Parathyroid adenoma (tissue), 2 donors: ENCODE measurements at regions not wholly inside any gene's neighbourhood (a gene's known extent, or its start where the extent isn't known, plus 50 kb on each side); places are given as distances from the start of the nearest gene placed in this dataset.

Experiments
- H2AFZ ChIP-seq: fragments of 300-600 bp; sonication (generic); one replicate; pipeline ENCODE4 v1.7.0; 2017; ENCODE audit warnings: antibody characterized with exemption, mild to moderate bottlenecking
- H3K27ac ChIP-seq: fragments of 300-600 bp; sonication (generic); one replicate; pipeline ENCODE4 v1.7.0; 2017
- H3K27me3 ChIP-seq: fragments of 300-600 bp; sonication (generic); one replicate; pipeline ENCODE4 v1.7.0; 2017; ENCODE audit warnings: low read length; ENCODE audit not compliant: control insufficient read depth, insufficient read depth
- H3K36me3 ChIP-seq: fragments of 300-600 bp; sonication (generic); one replicate; pipeline ENCODE4 v1.7.0; 2017; ENCODE audit warnings: low read length; ENCODE audit not compliant: control insufficient read depth, insufficient read depth
- H3K4me1 ChIP-seq: fragments of 300-600 bp; sonication (generic); one replicate; pipeline ENCODE4 v1.7.0; 2017; ENCODE audit warnings: control low read depth
- H3K4me2 ChIP-seq: fragments of 300-600 bp; sonication (generic); one replicate; pipeline ENCODE4 v1.7.0; 2017; ENCODE audit warnings: low read length
- H3K4me3 ChIP-seq: fragments of 300-600 bp; sonication (generic); one replicate; pipeline ENCODE4 v1.7.0; 2017; ENCODE audit warnings: low read depth, low read length
- H3K79me2 ChIP-seq: fragments of 300-600 bp; sonication (generic); one replicate; pipeline ENCODE4 v1.7.0; 2017; ENCODE audit warnings: control low read depth
- H3K9ac ChIP-seq: fragments of 300-600 bp; sonication (generic); one replicate; pipeline ENCODE4 v1.7.0; 2017; ENCODE audit warnings: mild to moderate bottlenecking
- H3K9me3 ChIP-seq: fragments of 300-600 bp; sonication (generic); one replicate; pipeline ENCODE4 v1.7.0; 2017; ENCODE audit warnings: low read length; ENCODE audit not compliant: control insufficient read depth
- CTCF ChIP-seq: fragments of 300-600 bp; sonication (generic); IDR thresholded peaks from one replicate; pipeline ENCODE4 v1.7.0; 2017; ENCODE audit warnings: antibody characterized with exemption, mild to moderate bottlenecking
- donor health status: primary hyperparathyroidism.

DNA sequence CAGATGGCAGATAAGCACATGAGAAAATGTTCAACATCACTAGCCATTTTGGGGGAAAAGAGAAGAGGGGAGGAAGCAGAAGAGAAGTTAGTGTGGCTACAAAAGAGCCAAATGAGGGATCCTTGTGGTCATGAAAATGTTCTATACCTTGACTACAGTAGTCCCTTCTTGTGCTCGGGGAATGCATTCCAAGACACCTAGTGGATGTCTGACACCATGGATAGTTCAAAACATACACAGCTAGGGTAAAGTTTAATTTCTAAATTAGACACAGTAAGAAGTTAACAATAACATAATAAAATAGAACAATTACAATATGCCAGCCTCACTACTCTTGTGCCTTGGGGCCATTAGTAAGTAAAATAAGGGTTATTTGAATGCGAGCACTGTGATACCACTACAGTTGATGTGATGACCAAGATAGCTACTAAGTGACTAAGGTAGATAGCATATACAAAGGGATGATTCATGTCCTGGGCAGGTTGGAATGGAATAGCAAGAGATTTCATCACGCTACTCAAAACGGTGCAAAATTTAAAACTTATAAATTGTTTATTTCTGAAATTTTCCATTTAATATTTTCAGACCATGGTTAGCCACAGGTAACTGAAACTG is 344.1 kb downstream of the NR2F1-AS1 start:
- Histone ChIP-seq H3K79me2 (no peaks in the 10 kb centered on the region), H3K27me3 (no peaks in the 10 kb centered on the region), H3K4me1 (no peaks in the 10 kb centered on the region), H3K36me3 (no peaks in the 10 kb centered on the region), H3K9me3 (no peaks in the 10 kb centered on the region), H2AFZ (no peak overlapping the region), H3K4me2 (no peak overlapping the region), H3K4me3 (no peak overlapping the region), H3K9ac (no peak overlapping the region), H3K27ac (no peak overlapping the region)
- TF ChIP-seq CTCF = no peak

GRCh38 chr5:93235761-93236160 is 345.3 kb downstream of the NR2F1-AS1 start:
- Histone ChIP-seq H3K27ac (no peak overlapping the region), H3K4me3 (no peak overlapping the region), H3K27me3 (no peaks in the 10 kb centered on the region), H2AFZ (no peak overlapping the region), H3K4me2 (no peak overlapping the region), H3K79me2 (no peaks in the 10 kb centered on the region), H3K36me3 (no peaks in the 10 kb centered on the region), H3K9ac (no peak overlapping the region), H3K4me1 (no peaks in the 10 kb centered on the region), H3K9me3 (no peaks in the 10 kb centered on the region)
- TF ChIP-seq CTCF = no peak

DNA sequence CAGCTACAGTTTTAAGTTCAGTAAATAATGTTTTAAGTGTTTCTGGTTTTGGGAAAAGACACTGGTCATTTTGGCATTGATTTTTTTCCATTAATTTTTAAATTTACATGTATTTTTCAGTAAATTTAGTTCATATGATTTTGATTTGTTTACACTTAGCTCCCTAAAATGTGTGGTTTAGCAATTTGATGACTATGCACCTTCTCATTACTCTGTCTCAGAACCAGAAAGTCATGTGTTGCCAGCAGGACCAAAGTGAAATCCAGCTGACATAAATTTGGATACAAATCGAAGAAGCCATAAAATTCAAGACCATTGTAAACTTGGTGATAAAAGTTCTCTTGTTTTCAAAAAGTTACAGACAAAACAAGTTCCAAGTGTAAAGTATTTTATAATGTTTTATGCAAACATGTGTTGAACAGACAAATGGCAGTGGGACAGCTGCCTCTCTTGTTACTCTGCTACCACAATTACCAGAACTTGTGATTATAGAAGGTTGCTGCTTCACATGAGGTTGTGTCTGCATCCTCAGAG is 354.8 kb downstream of the NR2F1-AS1 start:
- no peak overlapping the region for H3K4me3 ChIP-seq
- TF ChIP-seq CTCF = no peak
- no peaks in the 10 kb centered on the region for H3K27me3 ChIP-seq
- no peaks in the 10 kb centered on the region for H3K36me3 ChIP-seq
- H3K9me3 ChIP-seq = no peaks in the 10 kb centered on the region
- no peaks in the 10 kb centered on the region for H3K79me2 ChIP-seq
- no peaks in the 10 kb centered on the region for H3K4me1 ChIP-seq
- no peak overlapping the region for H2AFZ ChIP-seq
- H3K27ac ChIP-seq = no peak overlapping the region
- H3K4me2 ChIP-seq = no peak overlapping the region
- H3K9ac ChIP-seq = no peak overlapping the region

GRCh38 chr5:93225748-93226147 is 355.3 kb downstream of the NR2F1-AS1 start:
- Histone ChIP-seq H3K4me1 (no peaks in the 10 kb centered on the region), H2AFZ (no peak overlapping the region), H3K79me2 (no peaks in the 10 kb centered on the region), H3K9me3 (no peaks in the 10 kb centered on the region), H3K4me3 (no peak overlapping the region), H3K36me3 (no peaks in the 10 kb centered on the region), H3K27ac (no peak overlapping the region), H3K4me2 (no peak overlapping the region), H3K9ac (no peak overlapping the region), H3K27me3 (no peaks in the 10 kb centered on the region)
- no peak for TF ChIP-seq CTCF

GRCh38 chr5:93224624-93225023 is 356.4 kb downstream of the NR2F1-AS1 start:
- no peaks in the 10 kb centered on the region for H3K4me1 ChIP-seq
- H2AFZ ChIP-seq = no peak overlapping the region

More at GRCh38 chr5:93224624-93225023, 356.4 kb downstream of the NR2F1-AS1 start:
- no peaks in the 10 kb centered on the region for H3K9me3 ChIP-seq
- no peaks in the 10 kb centered on the region for H3K27me3 ChIP-seq
- no peak overlapping the region for H3K4me3 ChIP-seq
- no peaks in the 10 kb centered on the region for H3K79me2 ChIP-seq
- H3K36me3 ChIP-seq = no peaks in the 10 kb centered on the region
- TF ChIP-seq CTCF = no peak
- H3K27ac ChIP-seq = no peak overlapping the region
- H3K4me2 ChIP-seq = no peak overlapping the region
- H3K9ac ChIP-seq = no peak overlapping the region
